A549 (cell line): ENCODE measurements at regions not wholly inside any gene's neighbourhood (a gene's known extent, or its start where the extent isn't known, plus 50 kb on each side); places are given as distances from the start of the nearest gene placed in this dataset.

ENCODE experiments used
- ATAC-seq, 2 experiments: fragments of 200-7000 bp in 1 of 2; fragments of >200 bp in 1 of 2; cut with Nextera tagmentation in 1 of 2; cut with Tn5 transposase in 1 of 2; 3 replicates each; pipeline versions ENCODE4 v1.8.0 to v1.9.1; 2018 to 2020; ENCODE audit warnings: mild to moderate bottlenecking in 1 of 2, moderate library complexity in 1 of 2
- CTCF ChIA-PET: fragments of 300-600 bp; sonication (Branson Sonifier 250); formaldehyde crosslinking; extraction: SDS; loops from one replicate; lab custom pipeline; 2021; ENCODE audit warnings: antibody characterized with exemption, inconsistent platforms; lab: Yijun Ruan, JAX
- POLR2A ChIA-PET: fragments of 350-600 bp; formaldehyde crosslinking; extraction: SDS; loops from one replicate; lab custom pipeline; 2021; ENCODE audit warnings: antibody characterized with exemption, inconsistent platforms; lab: Yijun Ruan, JAX
- DNase-seq, 2 experiments: peaks; one replicate each; pipeline versions ENCODE4 v3.0.0 to v3.0.0-alpha.2; 2011 to 2016; ENCODE audit warnings: low read depth in 1 of 2, low spot score in 1 of 2
- FAIRE-seq: peaks from 2 replicates; lab custom pipeline; 2011; peaks lifted over from hg19 to GRCh38; lab: Jason Lieb, UNC
- H3K27ac ChIP-seq, 2 experiments: fragments of >200 bp; sonication (Bioruptor Twin); formaldehyde crosslinking; 3 replicates each; pipeline ENCODE4 v1.5.1; 2016 to 2017
- H3K4me1 ChIP-seq: fragments of >200 bp; sonication (Bioruptor Twin); formaldehyde crosslinking; 3 replicates; pipeline ENCODE4 v1.6.1; 2016
- H3K4me2 ChIP-seq: fragments of >200 bp; sonication (Bioruptor Twin); formaldehyde crosslinking; 3 replicates; pipeline ENCODE4 v1.6.1; 2016
- H3K4me3 ChIP-seq: fragments of >200 bp; sonication (Bioruptor Twin); formaldehyde crosslinking; 3 replicates; pipeline ENCODE4 v1.5.1; 2016
- H3K9me3 ChIP-seq: fragments of >200 bp; sonication (Bioruptor Twin); formaldehyde crosslinking; 3 replicates; pipeline ENCODE4 v1.6.1; 2016
- CBX8 ChIP-seq: fragments of 200-600 bp; sonication (generic); IDR thresholded peaks from 2 replicates; pipeline ENCODE4 v1.6.1; 2016
- CEBPB ChIP-seq, 2 experiments: fragments of >200 bp in 1 of 2; sonication (Bioruptor Twin) in 1 of 2; formaldehyde crosslinking in 1 of 2; IDR thresholded peaks; 2 replicates each; pipeline ENCODE4 v1.6.1; 2012 to 2016
- CHD2 ChIP-seq: fragments of 150-350 bp; IDR thresholded peaks from 2 replicates; pipeline ENCODE4 v1.6.1; 2014; ENCODE audit warnings: low read length; ENCODE audit not compliant: partially characterized antibody
- CHD4 ChIP-seq: fragments of 200-600 bp; sonication (generic); IDR thresholded peaks from 2 replicates; pipeline ENCODE4 v1.6.1; 2016; ENCODE audit warnings: antibody characterized with exemption, mild to moderate bottlenecking, borderline replicate concordance
- EHMT2 ChIP-seq: fragments of 200-600 bp; sonication (generic); IDR thresholded peaks from 2 replicates; pipeline ENCODE4 v1.6.1; 2016; ENCODE audit warnings: antibody characterized with exemption, low read depth, mild to moderate bottlenecking, moderate library complexity
- ESRRA ChIP-seq: fragments of 150-350 bp; IDR thresholded peaks from 2 replicates; pipeline ENCODE4 v1.6.1; 2014; ENCODE audit warnings: mild to moderate bottlenecking, low read length, borderline replicate concordance
- FOSB ChIP-seq: fragments of 250-450 bp; sonication (Bioruptor Pico); IDR thresholded peaks from 2 replicates; pipeline ENCODE4 v1.5.0; 2020; ENCODE audit warnings: mild to moderate bottlenecking, moderate library complexity
- HOXA7 ChIP-seq: fragments of 250-450 bp; sonication (Bioruptor Pico); IDR thresholded peaks from 2 replicates; pipeline ENCODE4 v1.5.0; 2020; ENCODE audit warnings: mild to moderate bottlenecking, moderate library complexity
- HOXB5 ChIP-seq: fragments of 250-450 bp; sonication (Bioruptor Pico); IDR thresholded peaks from 2 replicates; pipeline ENCODE4 v1.5.0; 2020; ENCODE audit warnings: mild to moderate bottlenecking, moderate library complexity
- JUN ChIP-seq, 2 experiments: fragments of >200 bp; sonication (Bioruptor Twin); formaldehyde crosslinking; IDR thresholded peaks; 2 replicates in 1 of 2; 3 replicates in 1 of 2; pipeline ENCODE4 v1.6.1; 2016 to 2017
- KDM1A ChIP-seq: fragments of 200-600 bp; sonication (generic); IDR thresholded peaks from 2 replicates; pipeline ENCODE4 v1.6.1; 2016; ENCODE audit warnings: low read depth, mild to moderate bottlenecking
- MAZ ChIP-seq: fragments of 150-350 bp; IDR thresholded peaks from 2 replicates; pipeline ENCODE4 v1.6.1; 2014; ENCODE audit warnings: antibody characterized with exemption, low read depth, low read length, borderline replicate concordance
- MYC ChIP-seq: IDR thresholded peaks from 2 replicates; pipeline ENCODE4 v1.6.1; 2012; ENCODE audit warnings: mild to moderate bottlenecking, inconsistent platforms, low read length, improper control_type of control experiment, borderline replicate concordance
- POLR2A ChIP-seq: IDR thresholded peaks from 2 replicates; pipeline ENCODE4 v1.6.1; 2012; ENCODE audit warnings: mild to moderate bottlenecking, low read length
- RFX5 ChIP-seq: fragments of 450-650 bp; IDR thresholded peaks from 2 replicates; pipeline ENCODE4 v1.7.1; 2014; ENCODE audit warnings: antibody characterized with exemption, mild to moderate bottlenecking, moderate library complexity
- SREBF2 ChIP-seq: fragments of 450-650 bp; IDR thresholded peaks from 2 replicates; pipeline ENCODE4 v1.6.1; 2014; ENCODE audit warnings: mild to moderate bottlenecking, moderate library complexity
- USF2 ChIP-seq: fragments of 450-650 bp; IDR thresholded peaks from 2 replicates; pipeline ENCODE4 v1.6.1; 2014; ENCODE audit warnings: antibody characterized with exemption
- ZNF302 ChIP-seq: fragments of 250-450 bp; sonication (Bioruptor Pico); IDR thresholded peaks from 2 replicates; pipeline ENCODE4 v1.9.0; 2021; ENCODE audit warnings: inconsistent platforms, mild to moderate bottlenecking, moderate library complexity
- WGBS: methylation state at CpG from one replicate; pipeline ENCODE4 v1.1.6; 2017; ENCODE audit errors: missing lambda C conversion rate; 5-methylcytosine and 5-hydroxymethylcytosine counted together
- TF ChIP-seq, protein P1 (sequence below): fragments of 200-600 bp; sonication (generic); IDR thresholded peaks from 2 replicates; pipeline ENCODE4 v1.6.1; 2016; ENCODE audit warnings: antibody characterized with exemption, mild to moderate bottlenecking, moderate library complexity
- TF ChIP-seq, protein P2 (sequence below): fragments of 150-350 bp; IDR thresholded peaks from 2 replicates; pipeline ENCODE4 v1.6.1; 2014; ENCODE audit warnings: low read depth, mild to moderate bottlenecking, low read length
- TF ChIP-seq, protein P3 (sequence below): fragments of >200 bp; sonication (Bioruptor Twin); formaldehyde crosslinking; IDR thresholded peaks from 2 replicates; pipeline ENCODE4 v1.6.1; 2016

- TF ChIP-seq, protein P1, sequence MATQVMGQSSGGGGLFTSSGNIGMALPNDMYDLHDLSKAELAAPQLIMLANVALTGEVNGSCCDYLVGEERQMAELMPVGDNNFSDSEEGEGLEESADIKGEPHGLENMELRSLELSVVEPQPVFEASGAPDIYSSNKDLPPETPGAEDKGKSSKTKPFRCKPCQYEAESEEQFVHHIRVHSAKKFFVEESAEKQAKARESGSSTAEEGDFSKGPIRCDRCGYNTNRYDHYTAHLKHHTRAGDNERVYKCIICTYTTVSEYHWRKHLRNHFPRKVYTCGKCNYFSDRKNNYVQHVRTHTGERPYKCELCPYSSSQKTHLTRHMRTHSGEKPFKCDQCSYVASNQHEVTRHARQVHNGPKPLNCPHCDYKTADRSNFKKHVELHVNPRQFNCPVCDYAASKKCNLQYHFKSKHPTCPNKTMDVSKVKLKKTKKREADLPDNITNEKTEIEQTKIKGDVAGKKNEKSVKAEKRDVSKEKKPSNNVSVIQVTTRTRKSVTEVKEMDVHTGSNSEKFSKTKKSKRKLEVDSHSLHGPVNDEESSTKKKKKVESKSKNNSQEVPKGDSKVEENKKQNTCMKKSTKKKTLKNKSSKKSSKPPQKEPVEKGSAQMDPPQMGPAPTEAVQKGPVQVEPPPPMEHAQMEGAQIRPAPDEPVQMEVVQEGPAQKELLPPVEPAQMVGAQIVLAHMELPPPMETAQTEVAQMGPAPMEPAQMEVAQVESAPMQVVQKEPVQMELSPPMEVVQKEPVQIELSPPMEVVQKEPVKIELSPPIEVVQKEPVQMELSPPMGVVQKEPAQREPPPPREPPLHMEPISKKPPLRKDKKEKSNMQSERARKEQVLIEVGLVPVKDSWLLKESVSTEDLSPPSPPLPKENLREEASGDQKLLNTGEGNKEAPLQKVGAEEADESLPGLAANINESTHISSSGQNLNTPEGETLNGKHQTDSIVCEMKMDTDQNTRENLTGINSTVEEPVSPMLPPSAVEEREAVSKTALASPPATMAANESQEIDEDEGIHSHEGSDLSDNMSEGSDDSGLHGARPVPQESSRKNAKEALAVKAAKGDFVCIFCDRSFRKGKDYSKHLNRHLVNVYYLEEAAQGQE = no peak
- TF ChIP-seq CBX8 = no peak
- TF ChIP-seq, all 56 proteins: peak for 0
Observed at GRCh38 chr6:19444041-19444440, 393.1 kb upstream of the ID4 start (continued).

DNA sequence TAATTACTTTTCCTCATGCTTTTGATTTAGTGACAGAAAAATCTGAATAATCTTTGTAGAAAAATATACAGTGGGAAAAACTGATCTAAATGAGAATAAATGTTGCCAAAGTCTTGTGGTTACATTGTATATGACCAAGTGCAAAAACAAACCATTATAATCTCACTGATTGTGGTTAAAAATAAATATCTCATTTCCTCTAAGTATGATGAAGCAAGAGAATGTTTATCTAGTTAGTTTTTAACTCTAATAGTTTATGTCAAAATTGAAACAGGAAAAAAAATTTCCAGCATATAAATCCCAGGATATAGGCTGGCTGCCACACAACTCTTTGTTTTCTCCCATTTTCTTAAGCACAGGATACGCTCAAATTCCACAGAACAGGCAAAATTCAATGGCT is 392.7 kb upstream of the ID4 start:
- ChIA-PET CTCF (no interaction called here), POLR2A (no interaction called here)
- H3K27ac ChIP-seq = no peak overlapping the region
- H3K4me2 ChIP-seq = no peak overlapping the region
- FAIRE-seq (no peak), DNase-seq (no peak), ATAC-seq (no peak)
- no peaks in the 10 kb centered on the region for H3K4me1 ChIP-seq
- TF ChIP-seq MAZ (no peak), JUN (IDR thresholded peaks at IDR 0.05) (no peak), CEBPB (IDR thresholded peaks at IDR 0.05) (no peak), ZNF302 (CRISPR knock-in tag) (no peak), USF2 (no peak), SREBF2 (no peak), CHD4 (no peak), MYC (no peak), ESRRA (no peak), POLR2A (no peak)
- TF ChIP-seq, protein P2, sequence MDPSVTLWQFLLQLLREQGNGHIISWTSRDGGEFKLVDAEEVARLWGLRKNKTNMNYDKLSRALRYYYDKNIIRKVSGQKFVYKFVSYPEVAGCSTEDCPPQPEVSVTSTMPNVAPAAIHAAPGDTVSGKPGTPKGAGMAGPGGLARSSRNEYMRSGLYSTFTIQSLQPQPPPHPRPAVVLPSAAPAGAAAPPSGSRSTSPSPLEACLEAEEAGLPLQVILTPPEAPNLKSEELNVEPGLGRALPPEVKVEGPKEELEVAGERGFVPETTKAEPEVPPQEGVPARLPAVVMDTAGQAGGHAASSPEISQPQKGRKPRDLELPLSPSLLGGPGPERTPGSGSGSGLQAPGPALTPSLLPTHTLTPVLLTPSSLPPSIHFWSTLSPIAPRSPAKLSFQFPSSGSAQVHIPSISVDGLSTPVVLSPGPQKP = no peak
- TF ChIP-seq, protein P3, sequence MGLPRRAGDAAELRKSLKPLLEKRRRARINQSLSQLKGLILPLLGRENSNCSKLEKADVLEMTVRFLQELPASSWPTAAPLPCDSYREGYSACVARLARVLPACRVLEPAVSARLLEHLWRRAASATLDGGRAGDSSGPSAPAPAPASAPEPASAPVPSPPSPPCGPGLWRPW = no peak
- WGBS = 63% methylated on average over 1 of the region's 1 CpG
- no peak overlapping the region for H3K4me3 ChIP-seq
- no peaks in the 10 kb centered on the region for H3K9me3 ChIP-seq

DNA sequence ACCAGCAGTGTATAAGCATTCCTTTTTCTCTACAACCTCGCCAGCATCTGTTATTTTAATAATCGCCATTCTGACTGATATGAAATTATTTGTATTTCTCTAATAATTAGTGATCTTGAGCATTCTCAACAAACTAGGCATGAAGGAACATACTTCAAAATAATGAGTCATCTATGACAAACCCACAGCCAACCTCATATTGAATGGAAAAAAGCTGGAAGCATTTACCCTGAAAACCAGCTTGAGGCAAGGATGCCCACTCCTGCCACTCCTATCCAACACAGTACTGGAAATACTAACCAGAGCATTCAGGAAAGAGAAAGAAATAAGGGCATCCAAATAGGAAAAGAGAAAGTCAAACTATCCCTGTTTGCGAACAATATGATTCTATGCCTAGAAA is 390.6 kb upstream of the ID4 start:
- CTCF ChIA-PET = no interaction called here

More for the DNA sequence above, 390.6 kb upstream of the ID4 start:
- WGBS = 84% methylated on average over 3 of the region's 3 CpGs
- no peak for TF ChIP-seq EHMT2
- no peak for TF ChIP-seq HOXA7 (CRISPR knock-in tag)
- TF ChIP-seq, protein P2 = no peak
- TF ChIP-seq MYC = no peak
- TF ChIP-seq HOXB5 = no peak
- no peak for TF ChIP-seq MAZ
- TF ChIP-seq, protein P3 = no peak
- no peak for TF ChIP-seq FOSB (CRISPR knock-in tag)
- TF ChIP-seq RFX5 = no peak
- no peak for TF ChIP-seq CHD2
- no peak for TF ChIP-seq KDM1A
- Histone ChIP-seq H3K4me3 (no peak overlapping the region), H3K4me1 (no peaks in the 10 kb centered on the region), H3K9me3 (no peaks in the 10 kb centered on the region), H3K27ac (no peak overlapping the region), H3K4me2 (no peak overlapping the region)
- FAIRE-seq = no peak
- ATAC-seq = no peak
- POLR2A ChIA-PET = no interaction called here
- DNase-seq = no peak
